ENCODE measurements at regions not wholly inside any gene's neighbourhood (a gene's known extent, or its start where the extent isn't known, plus 50 kb on each side); places are given as distances from the start of the nearest gene placed in this dataset.

- no peak for DNase-seq (ENCODE audit: insufficient read length, low spot score)
- FAIRE-seq, result no peak
- TF ChIP-seq POLR2A (IDR thresholded peaks at IDR 0.05; ENCODE audit: low read depth, low read length), result no peak
These were observed 129.0 kb upstream of the PPP2R2D start for GRCh38 chr10:131771634-131772358.

- no peak for FAIRE-seq
- DNase-seq (ENCODE audit: insufficient read length, low spot score), result no peak
- TF ChIP-seq POLR2A (IDR thresholded peaks at IDR 0.05; ENCODE audit: low read depth, low read length), result no peak
These were observed 128.4 kb upstream of the PPP2R2D start for GRCh38 chr10:131772441-131772840.

- DNase-seq (ENCODE audit: insufficient read length, low spot score) (no peak), FAIRE-seq (no peak)
These were observed 127.2 kb upstream of the PPP2R2D start for GRCh38 chr10:131773370-131774343.

GRCh38 chr10:131774681-131775085 lies 126.1 kb upstream of the PPP2R2D start:
- no peak for TF ChIP-seq POLR2A (IDR thresholded peaks at IDR 0.05; ENCODE audit: low read depth, low read length)
- no peak for DNase-seq (ENCODE audit: insufficient read length, low spot score)
- no peak for FAIRE-seq

More at GRCh38 chr10:131773370-131774343, 127.2 kb upstream of the PPP2R2D start:
- no peak for TF ChIP-seq POLR2A (IDR thresholded peaks at IDR 0.05; ENCODE audit: low read depth, low read length)

- DNase-seq (ENCODE audit: insufficient read length, low spot score), result no peak
These were observed 125.4 kb upstream of the PPP2R2D start for GRCh38 chr10:131775433-131775832.

GRCh38 chr10:131775833-131776232 lies 125.0 kb upstream of the PPP2R2D start:
- no peak for FAIRE-seq
- no peak for TF ChIP-seq POLR2A (IDR thresholded peaks at IDR 0.05; ENCODE audit: low read depth, low read length)
- DNase-seq (ENCODE audit: insufficient read length, low spot score), result no peak

More at GRCh38 chr10:131775433-131775832, 125.4 kb upstream of the PPP2R2D start:
- FAIRE-seq, result no peak
- TF ChIP-seq POLR2A (IDR thresholded peaks at IDR 0.05; ENCODE audit: low read depth, low read length), result no peak

- FAIRE-seq (no peak), DNase-seq (ENCODE audit: insufficient read length, low spot score) (no peak)
- TF ChIP-seq POLR2A (IDR thresholded peaks at IDR 0.05; ENCODE audit: low read depth, low read length), result no peak
These were observed 124.3 kb upstream of the PPP2R2D start for GRCh38 chr10:131776496-131776895.

GRCh38 chr10:131777162-131777561 lies 123.6 kb upstream of the PPP2R2D start:
- TF ChIP-seq POLR2A (IDR thresholded peaks at IDR 0.05; ENCODE audit: low read depth, low read length), result no peak
- DNase-seq (ENCODE audit: insufficient read length, low spot score), result no peak

GRCh38 chr10:131777921-131778320 lies 122.9 kb upstream of the PPP2R2D start:
- no peak for TF ChIP-seq POLR2A (IDR thresholded peaks at IDR 0.05; ENCODE audit: low read depth, low read length)
- FAIRE-seq, result no peak
- no peak for DNase-seq (ENCODE audit: insufficient read length, low spot score)

More at GRCh38 chr10:131777162-131777561, 123.6 kb upstream of the PPP2R2D start:
- FAIRE-seq, result no peak

- FAIRE-seq, result no peak
- no peak for TF ChIP-seq POLR2A (IDR thresholded peaks at IDR 0.05; ENCODE audit: low read depth, low read length)
These were observed 122.4 kb upstream of the PPP2R2D start for GRCh38 chr10:131778385-131778784.

GRCh38 chr10:131778842-131779241 lies 122.0 kb upstream of the PPP2R2D start:
- no peak for DNase-seq (ENCODE audit: insufficient read length, low spot score)
- no peak for TF ChIP-seq POLR2A (IDR thresholded peaks at IDR 0.05; ENCODE audit: low read depth, low read length)
- FAIRE-seq, result no peak

More at GRCh38 chr10:131778385-131778784, 122.4 kb upstream of the PPP2R2D start:
- DNase-seq (ENCODE audit: insufficient read length, low spot score), result no peak

- FAIRE-seq (no peak), DNase-seq (ENCODE audit: insufficient read length, low spot score) (no peak)
- TF ChIP-seq POLR2A (IDR thresholded peaks at IDR 0.05; ENCODE audit: low read depth, low read length), result no peak
These were observed 121.0 kb upstream of the PPP2R2D start for GRCh38 chr10:131779661-131780394.

- FAIRE-seq (no peak), DNase-seq (ENCODE audit: insufficient read length, low spot score) (no peak)
- no peak for TF ChIP-seq POLR2A (IDR thresholded peaks at IDR 0.05; ENCODE audit: low read depth, low read length)
These were observed 119.7 kb upstream of the PPP2R2D start for GRCh38 chr10:131781076-131781475.

- DNase-seq (ENCODE audit: insufficient read length, low spot score) (no peak), FAIRE-seq (no peak)
- TF ChIP-seq POLR2A (IDR thresholded peaks at IDR 0.05; ENCODE audit: low read depth, low read length), result no peak
These were observed 119.0 kb upstream of the PPP2R2D start for GRCh38 chr10:131781791-131782190.
